ENCODE measurements at regions not wholly inside any gene's neighbourhood (a gene's known extent, or its start where the extent isn't known, plus 50 kb on each side); places are given as distances from the start of the nearest gene placed in this dataset.

DNA sequence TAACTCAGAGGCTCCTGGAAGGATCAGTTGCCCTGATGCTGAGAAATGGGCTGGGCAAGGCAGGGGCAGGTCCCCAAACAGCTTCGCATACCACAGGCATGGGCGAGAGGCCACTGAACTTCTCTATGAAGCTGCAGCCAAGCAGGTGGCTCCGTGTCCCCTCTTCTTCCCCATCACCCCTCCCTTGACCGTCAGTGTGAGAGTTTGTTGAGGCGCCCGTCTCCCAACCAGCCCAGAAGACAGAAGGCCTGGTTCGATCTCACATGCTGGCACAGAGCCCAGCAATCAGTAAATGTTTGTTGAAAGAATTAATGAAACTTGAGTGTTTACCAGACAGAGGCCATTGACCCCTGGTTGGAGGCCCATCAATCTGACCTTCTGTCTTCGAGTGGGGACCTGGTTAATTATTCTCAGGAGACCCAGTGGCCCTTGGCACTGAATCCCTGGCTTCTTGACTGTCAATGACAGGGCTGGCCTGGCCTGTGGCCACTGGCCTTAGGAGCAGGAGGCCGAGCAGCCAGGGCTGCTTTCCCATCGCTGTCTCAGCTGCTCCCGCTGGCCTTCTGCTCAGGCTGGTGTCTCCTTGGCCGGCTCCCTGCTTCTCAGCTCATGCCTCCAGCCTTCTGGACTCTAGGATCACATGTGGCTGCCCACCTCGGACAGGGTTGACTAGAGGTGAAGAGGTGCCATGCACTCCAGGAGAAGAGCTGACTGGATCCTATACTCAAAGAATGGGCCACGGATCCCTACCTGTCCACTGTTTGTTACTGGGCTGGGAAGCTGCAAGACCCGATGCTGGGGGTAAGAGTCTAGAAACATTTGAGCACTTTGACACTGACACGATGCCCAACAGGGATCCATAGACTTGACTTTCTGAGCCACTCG lies 113.4 kb downstream of the ASB7 start:
- no peaks in the 10 kb centered on the region for H3K36me3 Mint-ChIP-seq (ENCODE audit: low read depth)
- no peaks in the 10 kb centered on the region for H3K4me1 Mint-ChIP-seq
- TF ChIP-seq, protein P1, sequence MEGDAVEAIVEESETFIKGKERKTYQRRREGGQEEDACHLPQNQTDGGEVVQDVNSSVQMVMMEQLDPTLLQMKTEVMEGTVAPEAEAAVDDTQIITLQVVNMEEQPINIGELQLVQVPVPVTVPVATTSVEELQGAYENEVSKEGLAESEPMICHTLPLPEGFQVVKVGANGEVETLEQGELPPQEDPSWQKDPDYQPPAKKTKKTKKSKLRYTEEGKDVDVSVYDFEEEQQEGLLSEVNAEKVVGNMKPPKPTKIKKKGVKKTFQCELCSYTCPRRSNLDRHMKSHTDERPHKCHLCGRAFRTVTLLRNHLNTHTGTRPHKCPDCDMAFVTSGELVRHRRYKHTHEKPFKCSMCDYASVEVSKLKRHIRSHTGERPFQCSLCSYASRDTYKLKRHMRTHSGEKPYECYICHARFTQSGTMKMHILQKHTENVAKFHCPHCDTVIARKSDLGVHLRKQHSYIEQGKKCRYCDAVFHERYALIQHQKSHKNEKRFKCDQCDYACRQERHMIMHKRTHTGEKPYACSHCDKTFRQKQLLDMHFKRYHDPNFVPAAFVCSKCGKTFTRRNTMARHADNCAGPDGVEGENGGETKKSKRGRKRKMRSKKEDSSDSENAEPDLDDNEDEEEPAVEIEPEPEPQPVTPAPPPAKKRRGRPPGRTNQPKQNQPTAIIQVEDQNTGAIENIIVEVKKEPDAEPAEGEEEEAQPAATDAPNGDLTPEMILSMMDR (IDR thresholded peaks at IDR 0.05) = no peak
- ChIA-PET CTCF (no interaction called here), POLR2A (no interaction called here)
- intact Hi-C loops (cut with micrococcal nuclease) = no loop called here
- H3K9me3 Mint-ChIP-seq = no peaks in the 10 kb centered on the region
- H3K4me3 Mint-ChIP-seq = no peak overlapping the region
- DNase-seq (no peak), ATAC-seq (ENCODE audit: low read depth) (no peak)
- H3K27me3 Mint-ChIP-seq = peaks cover 8% of the 10 kb centered on the region
- H3K27ac Mint-ChIP-seq = no peak overlapping the region

DNA sequence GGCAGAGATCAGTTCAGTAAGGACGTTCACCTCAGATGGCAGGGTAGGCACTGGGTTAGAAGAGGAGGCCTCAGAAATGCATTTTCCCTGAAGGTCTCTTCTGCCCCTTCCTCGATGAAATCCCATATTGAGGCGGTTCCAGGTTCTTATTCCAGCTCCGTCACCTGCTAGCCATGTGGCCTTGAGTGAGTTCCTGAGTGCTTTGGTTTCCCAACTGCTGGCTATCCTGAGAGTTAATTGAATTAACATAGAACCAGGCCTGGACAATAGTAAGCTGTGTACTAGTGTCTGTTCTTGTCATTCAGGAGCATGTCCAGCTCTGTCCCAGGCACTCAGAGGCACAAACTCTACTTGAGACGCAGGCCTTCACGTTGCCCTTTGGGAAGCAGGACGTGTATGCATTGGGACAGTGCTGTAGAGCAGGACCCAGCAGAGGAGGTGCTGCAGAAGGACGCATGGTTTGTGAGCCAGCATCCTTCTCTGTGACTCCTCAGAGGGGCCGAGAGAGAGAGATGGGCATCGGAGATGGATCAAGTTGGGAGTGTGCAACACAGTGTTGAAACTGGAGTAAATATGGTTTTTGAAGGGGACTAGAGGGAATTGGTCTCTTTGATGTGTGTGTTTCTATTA lies 114.2 kb downstream of the ASB7 start:
- POLR2A ChIA-PET = no interaction called here
- DNase-seq (no peak), ATAC-seq (ENCODE audit: low read depth) (no peak)
- no peak overlapping the region for H3K4me3 Mint-ChIP-seq
- H3K4me1 Mint-ChIP-seq = no peaks in the 10 kb centered on the region
- intact Hi-C loops (cut with micrococcal nuclease) = no loop called here
- H3K27ac Mint-ChIP-seq = no peak overlapping the region
- no peaks in the 10 kb centered on the region for H3K36me3 Mint-ChIP-seq (ENCODE audit: low read depth)
- peaks cover 8% of the 10 kb centered on the region for H3K27me3 Mint-ChIP-seq
- CTCF ChIA-PET = no interaction called here
- no peaks in the 10 kb centered on the region for H3K9me3 Mint-ChIP-seq
- TF ChIP-seq, protein P1 (IDR thresholded peaks at IDR 0.05) = no peak

DNA sequence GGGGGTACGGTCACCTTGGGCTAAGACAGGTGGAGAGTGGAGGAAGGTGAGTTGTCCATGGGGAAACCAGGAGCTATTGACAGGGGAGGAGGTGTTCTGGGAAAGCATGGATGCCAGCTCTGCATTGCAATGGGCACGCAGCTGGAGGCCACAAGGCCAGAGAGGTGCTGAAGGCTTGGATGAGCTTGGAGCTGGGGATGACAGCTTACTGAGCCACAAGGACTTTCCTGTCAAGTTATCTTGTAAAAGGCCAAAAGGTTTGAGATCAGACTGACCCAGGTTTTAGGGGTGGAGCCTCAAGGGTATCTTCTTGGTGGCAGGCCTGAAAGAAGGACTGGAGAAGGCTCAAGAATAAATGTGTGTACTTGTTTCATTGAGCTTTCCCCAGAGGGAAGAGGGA lies 115.2 kb downstream of the ASB7 start:
- Mint-ChIP-seq H3K9me3 (no peaks in the 10 kb centered on the region), H3K4me1 (no peaks in the 10 kb centered on the region), H3K4me3 (no peak overlapping the region), H3K36me3 (ENCODE audit: low read depth) (no peaks in the 10 kb centered on the region), H3K27me3 (peaks cover 8% of the 10 kb centered on the region), H3K27ac (no peak overlapping the region)
- intact Hi-C loops (cut with micrococcal nuclease) = no loop called here
- CTCF ChIA-PET = no interaction called here
- ATAC-seq (ENCODE audit: low read depth) (no peak), DNase-seq (no peak)
- TF ChIP-seq, protein P1 (IDR thresholded peaks at IDR 0.05) = no peak
- POLR2A ChIA-PET = no interaction called here

DNA sequence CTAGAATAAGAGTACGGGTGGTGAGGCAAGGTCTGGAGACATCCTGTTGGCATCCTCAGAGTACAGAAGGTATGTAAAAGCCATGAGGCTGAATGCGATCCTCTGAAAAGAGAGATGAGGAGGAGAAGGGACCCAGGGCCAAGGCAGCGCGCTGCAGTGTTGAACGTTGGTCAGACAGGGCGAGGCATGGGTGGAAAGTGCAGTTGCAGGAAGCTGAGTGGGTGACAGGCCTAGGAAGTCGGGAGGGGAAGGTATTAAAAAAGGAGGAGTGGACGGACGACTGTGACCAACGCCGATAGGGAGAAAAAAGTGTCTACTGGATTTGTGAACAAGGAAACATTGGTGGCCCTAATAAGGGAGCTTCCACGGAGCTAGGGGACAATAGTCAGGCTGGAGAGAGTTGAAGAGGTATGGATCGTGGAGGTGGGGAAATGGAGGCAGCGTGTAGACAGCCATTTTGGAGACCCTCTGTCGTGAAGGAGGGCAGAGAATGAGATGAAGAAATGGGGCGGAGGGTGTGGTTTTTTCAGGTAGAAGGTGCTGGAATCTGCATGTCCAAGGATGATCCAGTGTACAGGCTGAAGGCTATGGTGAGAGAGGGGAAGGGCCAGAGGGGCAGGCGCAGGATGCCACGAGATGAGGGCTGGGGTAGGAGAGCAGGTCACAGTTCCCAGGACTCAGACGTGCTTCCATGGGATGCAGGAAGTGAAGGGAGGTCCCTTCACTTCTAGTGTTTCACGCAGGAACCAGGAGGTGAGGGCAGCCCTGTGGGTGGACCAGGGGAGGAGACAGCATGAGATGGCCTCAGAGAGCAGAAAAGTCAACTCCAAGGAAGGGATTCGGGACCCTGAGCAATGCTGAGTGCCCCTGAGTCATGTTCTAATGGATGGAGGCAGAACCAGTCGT lies 115.9 kb downstream of the ASB7 start:
- TF ChIP-seq, protein P1 (IDR thresholded peaks at IDR 0.05) = no peak
- H3K4me1 Mint-ChIP-seq = no peaks in the 10 kb centered on the region
- no peaks in the 10 kb centered on the region for H3K36me3 Mint-ChIP-seq (ENCODE audit: low read depth)
- H3K27me3 Mint-ChIP-seq = peaks cover 8% of the 10 kb centered on the region
- H3K4me3 Mint-ChIP-seq = no peak overlapping the region
- POLR2A ChIA-PET = no interaction called here
- CTCF ChIA-PET = no interaction called here
- no peak overlapping the region for H3K27ac Mint-ChIP-seq
- H3K9me3 Mint-ChIP-seq = no peaks in the 10 kb centered on the region
- DNase-seq (no peak), ATAC-seq (ENCODE audit: low read depth) (no peak)
- intact Hi-C loops (cut with micrococcal nuclease) = no loop called here
